Prostate gland (tissue), 2 donors: ENCODE measurements at regions not wholly inside any gene's neighbourhood (a gene's known extent, or its start where the extent isn't known, plus 50 kb on each side); places are given as distances from the start of the nearest gene placed in this dataset.
A peak's percentile ranks its signal among the peaks of the same experiment; 100 is the strongest.

Source experiments
- DNase-seq: peaks from one replicate; pipeline ENCODE4 v3.0.0-alpha.2; 2019; ENCODE audit warnings: low spot score
- H3K27ac ChIP-seq, 2 donors: fragments of 200-600 bp; sonication (generic); 2 replicates each; pipeline ENCODE4 v1.5.1; 2017 to 2019
- H3K27me3 ChIP-seq: fragments of 200-600 bp; sonication (generic); replicated peaks from 2 replicates; pipeline ENCODE4 v1.5.1; 2019; ENCODE audit not compliant: insufficient read depth
- H3K36me3 ChIP-seq, 2 donors: fragments of 200-600 bp; sonication (generic); 1 replicate in 1 of 2; 2 replicates in 1 of 2; pipeline versions ENCODE4 v1.5.1 to v1.8.1; 2017 to 2019
- H3K4me1 ChIP-seq: fragments of 200-600 bp; sonication (generic); replicated peaks from 2 replicates; pipeline ENCODE4 v1.5.1; 2019
- H3K4me3 ChIP-seq, 2 donors: fragments of 200-600 bp; sonication (generic); 2 replicates each; pipeline ENCODE4 v1.5.1; 2017 to 2019
- H3K9me3 ChIP-seq: fragments of 200-600 bp; sonication (generic); 2 replicates; pipeline ENCODE4 v1.5.1; 2017
- CTCF ChIP-seq, 4 experiments: fragments of 200-600 bp in 2 of 4; fragments of 450-650 bp in 2 of 4; sonication (generic) in 2 of 4; IDR thresholded peaks; 1 replicate in 3 of 4; 2 replicates in 1 of 4; pipeline ENCODE4 v1.5.1; 2016 to 2019; ENCODE audit warnings: antibody characterized with exemption in 4 of 4, mild to moderate bottlenecking in 2 of 4, moderate library complexity in 2 of 4
- POLR2A ChIP-seq: fragments of 450-650 bp; IDR thresholded peaks from one replicate; pipeline ENCODE4 v1.6.1; 2016; ENCODE audit warnings: antibody characterized with exemption, mild to moderate bottlenecking
- POLR2AphosphoS5 ChIP-seq: sonication (generic); formaldehyde crosslinking; IDR thresholded peaks from one replicate; pipeline ENCODE4 v1.6.1; 2017; ENCODE audit warnings: antibody characterized with exemption
- WGBS: methylation state at CpG from one replicate; pipeline ENCODE4 v1.1.5; 2018; 5-methylcytosine and 5-hydroxymethylcytosine counted together
- intact Hi-C: fragments of 100-400 bp; cut with DNase I; formaldehyde crosslinking; loops from one replicate; pipeline ENCODE4 v1.14.2; 2022

- Histone ChIP-seq H3K9me3 (no peaks in the 10 kb centered on the region), H3K27me3 (no peaks in the 10 kb centered on the region), H3K36me3 (no peaks in the 10 kb centered on the region), H3K4me1 (no peaks in the 10 kb centered on the region), H3K27ac (no peak overlapping the region), H3K4me3 (no peak overlapping the region)
- intact Hi-C loops = loop anchor here (10.0 kb wide), 2 partner anchors 119 to 729 kb away; partner anchors contain the start of gene INHBB
- no peak for DNase-seq
- WGBS = 92% methylated on average over 26 of the region's 26 CpGs
- TF ChIP-seq POLR2A = no peak
- TF ChIP-seq CTCF (IDR thresholded peaks at IDR 0.05) = no peak
- no peak for TF ChIP-seq POLR2AphosphoS5
Observed at GRCh38 chr2:121073320-121074210, 211.4 kb downstream of the TFCP2L1 start.

- intact Hi-C loops = loop anchor here (10.0 kb wide), 2 partner anchors 120 to 730 kb away; partner anchors contain the start of gene INHBB
- no peak for DNase-seq
- TF ChIP-seq POLR2AphosphoS5 = no peak
- no peak for TF ChIP-seq POLR2A
- TF ChIP-seq CTCF (IDR thresholded peaks at IDR 0.05) = no peak
- H3K27me3 ChIP-seq = no peaks in the 10 kb centered on the region
- H3K36me3 ChIP-seq = no peaks in the 10 kb centered on the region
- H3K9me3 ChIP-seq = no peaks in the 10 kb centered on the region
- whole genome bisulfite sequencing = 74% methylated on average over 10 of the region's 11 CpGs
- no peaks in the 10 kb centered on the region for H3K4me1 ChIP-seq
- H3K4me3 ChIP-seq = no peak overlapping the region
- no peak overlapping the region for H3K27ac ChIP-seq
Observed at GRCh38 chr2:121074293-121074932, 210.6 kb downstream of the TFCP2L1 start.

GRCh38 chr2:121075006-121075551, 209.9 kb downstream of the TFCP2L1 start:
- no peak for TF ChIP-seq POLR2AphosphoS5
- peak; percentile 10 for TF ChIP-seq POLR2A
- no peak for TF ChIP-seq CTCF (IDR thresholded peaks at IDR 0.05)
- Histone ChIP-seq H3K9me3 (no peaks in the 10 kb centered on the region), H3K27me3 (no peaks in the 10 kb centered on the region), H3K27ac (no peak overlapping the region), H3K4me1 (no peaks in the 10 kb centered on the region), H3K36me3 (no peaks in the 10 kb centered on the region), H3K4me3 (no peak overlapping the region)
- DNase-seq = no peak
- 15% methylated on average over 14 of the region's 14 CpGs for WGBS
- intact Hi-C loops = loop anchor here (10.0 kb wide), 2 partner anchors 120 to 730 kb away; partner anchors contain the start of gene INHBB

- Histone ChIP-seq H3K4me3 (no peak overlapping the region), H3K36me3 (no peaks in the 10 kb centered on the region), H3K9me3 (no peaks in the 10 kb centered on the region), H3K4me1 (no peaks in the 10 kb centered on the region), H3K27ac (no peak overlapping the region), H3K27me3 (no peaks in the 10 kb centered on the region)
- DNase-seq = no peak
- WGBS = 22% methylated on average over 19 of the region's 19 CpGs
- intact Hi-C loops = loop anchor here (10.0 kb wide), 2 partner anchors 121 to 731 kb away; partner anchors contain the start of gene INHBB
- TF ChIP-seq CTCF (IDR thresholded peaks at IDR 0.05) (no peak), POLR2AphosphoS5 (no peak), POLR2A (no peak)
Observed at GRCh38 chr2:121075641-121076497, 209.1 kb downstream of the TFCP2L1 start.
